PC-3 (cell line): ENCODE measurements at regions not wholly inside any gene's neighbourhood (a gene's known extent, or its start where the extent isn't known, plus 50 kb on each side); places are given as distances from the start of the nearest gene placed in this dataset.

Experiments used
- CTCF ChIP-seq: fragments of 300-600 bp; sonication (generic); conservative IDR thresholded peaks from 2 replicates; pipeline ENCODE4 v1.5.1; 2017; ENCODE audit warnings: antibody characterized with exemption, low read depth, mild to moderate bottlenecking, low read length
- EZH2 ChIP-seq: fragments of 300-600 bp; sonication (generic); IDR thresholded peaks from one replicate; pipeline ENCODE4 v1.6.1; 2017; ENCODE audit warnings: antibody characterized with exemption, mild to moderate bottlenecking, low read length; ENCODE audit not compliant: unreplicated experiment

- TF ChIP-seq CTCF (no peak), EZH2 (no peak)
Measured at GRCh38 chr14:27890259-27890658, 876.3 kb upstream of the FOXG1 start.
